ENCODE measurements at regions not wholly inside any gene's neighbourhood (a gene's known extent, or its start where the extent isn't known, plus 50 kb on each side); places are given as distances from the start of the nearest gene placed in this dataset.

GRCh38 chr21:32144851-32145250, 134.0 kb downstream of the MIS18A start:
- CTCF ChIA-PET, result interaction anchor here (0.7 kb wide), 3 partner anchors 46 to 1154 kb away, joined by 3 to 4 read pairs (median 4); no protein-coding TSS in a partner anchor
- Histone ChIP-seq H3K4me1 (ENCODE audit: control insufficient read depth, insufficient read depth, low read length) (no peaks in the 10 kb centered on the region; the same call in 1 of the 2 replicates), H3K4me3 (ENCODE audit: low read depth, low read length) (no peak overlapping the region), H3K27ac (ENCODE audit: extremely low read depth, low read depth, low read length) (no peak overlapping the region), H3K9me3 (ENCODE audit: control insufficient read depth, insufficient read depth, low read depth, low read length) (no peaks in the 10 kb centered on the region), H3K36me3 (ENCODE audit: control insufficient read depth in 2 of 2, insufficient read depth in 1 of 2, low read length in 2 of 2) (no peaks in the 10 kb centered on the region)
- TF ChIP-seq ZNF350 (tag by site-specific recombination; IDR thresholded peaks at IDR 0.05) (no peak), ELK4 (IDR thresholded peaks at IDR 0.05; ENCODE audit: borderline replicate concordance, low read depth, low read length) (no peak), KLF8 (tag by site-specific recombination; IDR thresholded peaks at IDR 0.05) (no peak)
- POLR2A ChIA-PET, result interaction anchor here (0.6 kb wide), 1 partner anchor 1429 kb away, joined by 3 read pairs; no protein-coding TSS in a partner anchor

GRCh38 chr21:32143241-32143939, 135.5 kb downstream of the MIS18A start:
- no peaks in the 10 kb centered on the region for H3K9me3 ChIP-seq (ENCODE audit: control insufficient read depth, insufficient read depth, low read depth, low read length)
- H3K27ac ChIP-seq (ENCODE audit: extremely low read depth, low read depth, low read length), result no peak overlapping the region
- no peak overlapping the region for H3K4me3 ChIP-seq (ENCODE audit: low read depth, low read length)
- ChIA-PET POLR2A (no interaction called here), CTCF (interaction anchor here (0.8 to 1.3 kb wide), 2 partner anchors 20 to 47 kb away, joined by 3 read pairs; no protein-coding TSS in a partner anchor)
- H3K36me3 ChIP-seq (ENCODE audit: control insufficient read depth in 2 of 2, insufficient read depth in 1 of 2, low read length in 2 of 2), result no peaks in the 10 kb centered on the region
- TF ChIP-seq ZBTB21 (tag by site-specific recombination; IDR thresholded peaks at IDR 0.05) (no peak), EGR2 (tag by site-specific recombination; IDR thresholded peaks at IDR 0.05; ENCODE audit: low read depth) (no peak), HOXA7 (CRISPR knock-in tag; IDR thresholded peaks at IDR 0.05; ENCODE audit: borderline replicate concordance) (no peak), PBX3 (CRISPR knock-in tag; IDR thresholded peaks at IDR 0.05) (no peak), ZNF362 (tag by site-specific recombination; IDR thresholded peaks at IDR 0.05) (no peak), ZNF792 (tag by site-specific recombination; IDR thresholded peaks at IDR 0.05) (no peak), ZNF658 (tag by site-specific recombination; IDR thresholded peaks at IDR 0.05) (no peak), ZNF174 (tag by site-specific recombination; IDR thresholded peaks at IDR 0.05) (no peak), ZNF488 (tag by site-specific recombination; IDR thresholded peaks at IDR 0.05) (no peak), ZNF416 (tag by site-specific recombination; IDR thresholded peaks at IDR 0.05) (no peak)
- H3K4me1 ChIP-seq (ENCODE audit: control insufficient read depth, insufficient read depth, low read length), result no peaks in the 10 kb centered on the region; the same call in 1 of the 2 replicates

GRCh38 chr21:32141318-32141633, 137.6 kb downstream of the MIS18A start:
- Histone ChIP-seq H3K9me3 (ENCODE audit: control insufficient read depth, insufficient read depth, low read depth, low read length) (no peaks in the 10 kb centered on the region), H3K27ac (ENCODE audit: extremely low read depth, low read depth, low read length) (no peak overlapping the region), H3K4me1 (ENCODE audit: control insufficient read depth, insufficient read depth, low read length) (no peaks in the 10 kb centered on the region; the same call in 1 of the 2 replicates), H3K36me3 (ENCODE audit: control insufficient read depth in 2 of 2, insufficient read depth in 1 of 2, low read length in 2 of 2) (no peaks in the 10 kb centered on the region), H3K4me3 (ENCODE audit: low read depth, low read length) (no peak overlapping the region)
- CTCF ChIA-PET, result no interaction called here
- POLR2A ChIA-PET, result no interaction called here
- TF ChIP-seq KLF7 (tag by site-specific recombination; IDR thresholded peaks at IDR 0.05; ENCODE audit: borderline replicate concordance) (no peak), ZNF830 (tag by site-specific recombination; IDR thresholded peaks at IDR 0.05; ENCODE audit: low read depth) (no peak), ZSCAN4 (tag by site-specific recombination; IDR thresholded peaks at IDR 0.05) (no peak), SALL2 (tag by site-specific recombination; IDR thresholded peaks at IDR 0.05; ENCODE audit: borderline replicate concordance) (no peak), ZNF184 (tag by site-specific recombination; IDR thresholded peaks at IDR 0.05) (no peak), ZNF121 (tag by site-specific recombination; IDR thresholded peaks at IDR 0.05) (no peak), YY1 (tag by site-specific recombination; IDR thresholded peaks at IDR 0.05) (no peak), ZSCAN5A (tag by site-specific recombination; IDR thresholded peaks at IDR 0.05) (no peak), ZNF560 (tag by site-specific recombination; IDR thresholded peaks at IDR 0.05; ENCODE audit: borderline replicate concordance) (no peak), ZNF169 (tag by site-specific recombination; IDR thresholded peaks at IDR 0.05) (no peak), ZNF311 (tag by site-specific recombination; IDR thresholded peaks at IDR 0.05; ENCODE audit: borderline replicate concordance) (no peak), ZBTB21 (tag by site-specific recombination; IDR thresholded peaks at IDR 0.05) (no peak)
